ENCODE measurements at regions not wholly inside any gene's neighbourhood (a gene's known extent, or its start where the extent isn't known, plus 50 kb on each side); places are given as distances from the start of the nearest gene placed in this dataset.

DNA sequence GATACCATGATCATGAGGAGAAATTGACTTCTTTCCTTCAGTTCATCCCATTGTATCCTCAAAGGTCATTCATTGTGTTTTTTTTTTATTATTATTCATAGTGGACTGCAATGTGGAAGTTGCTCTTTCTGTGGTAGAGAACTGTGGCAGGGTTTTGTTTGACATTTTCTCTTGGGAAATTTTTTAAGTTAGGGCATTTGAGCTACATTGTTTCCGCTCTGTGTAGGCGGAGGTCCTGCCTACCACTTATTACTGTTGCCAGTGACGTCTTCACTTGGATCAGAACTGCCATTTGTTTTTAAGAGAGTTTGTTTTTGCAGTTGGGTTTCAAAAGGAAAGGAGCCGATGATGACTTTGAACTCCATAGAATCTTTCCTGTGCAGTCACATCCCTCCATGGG, 287.4 kb upstream of the FMN2 start:
- Histone ChIP-seq H3K27me3 (no peaks in the 10 kb centered on the region), H3K27ac (no peak overlapping the region), H3K4me1 (peaks cover 0 to 14% (median 8%) of the 10 kb centered on the region in 3 donors), H3K4me3 (no peak overlapping the region), H3K9me3 (no peaks in the 10 kb centered on the region), H3K36me3 (no peaks in the 10 kb centered on the region)
- no peak for DNase-seq
- 76 to 79% methylated on average over 4 of the region's 4 CpGs for WGBS, 2 donors
- intact Hi-C loops (cut with DNase I) = no loop called here
- no peak for TF ChIP-seq POLR2A (IDR thresholded peaks at IDR 0.05)
- TF ChIP-seq, protein P1, sequence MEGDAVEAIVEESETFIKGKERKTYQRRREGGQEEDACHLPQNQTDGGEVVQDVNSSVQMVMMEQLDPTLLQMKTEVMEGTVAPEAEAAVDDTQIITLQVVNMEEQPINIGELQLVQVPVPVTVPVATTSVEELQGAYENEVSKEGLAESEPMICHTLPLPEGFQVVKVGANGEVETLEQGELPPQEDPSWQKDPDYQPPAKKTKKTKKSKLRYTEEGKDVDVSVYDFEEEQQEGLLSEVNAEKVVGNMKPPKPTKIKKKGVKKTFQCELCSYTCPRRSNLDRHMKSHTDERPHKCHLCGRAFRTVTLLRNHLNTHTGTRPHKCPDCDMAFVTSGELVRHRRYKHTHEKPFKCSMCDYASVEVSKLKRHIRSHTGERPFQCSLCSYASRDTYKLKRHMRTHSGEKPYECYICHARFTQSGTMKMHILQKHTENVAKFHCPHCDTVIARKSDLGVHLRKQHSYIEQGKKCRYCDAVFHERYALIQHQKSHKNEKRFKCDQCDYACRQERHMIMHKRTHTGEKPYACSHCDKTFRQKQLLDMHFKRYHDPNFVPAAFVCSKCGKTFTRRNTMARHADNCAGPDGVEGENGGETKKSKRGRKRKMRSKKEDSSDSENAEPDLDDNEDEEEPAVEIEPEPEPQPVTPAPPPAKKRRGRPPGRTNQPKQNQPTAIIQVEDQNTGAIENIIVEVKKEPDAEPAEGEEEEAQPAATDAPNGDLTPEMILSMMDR (IDR thresholded peaks at IDR 0.05) = no peak

DNA sequence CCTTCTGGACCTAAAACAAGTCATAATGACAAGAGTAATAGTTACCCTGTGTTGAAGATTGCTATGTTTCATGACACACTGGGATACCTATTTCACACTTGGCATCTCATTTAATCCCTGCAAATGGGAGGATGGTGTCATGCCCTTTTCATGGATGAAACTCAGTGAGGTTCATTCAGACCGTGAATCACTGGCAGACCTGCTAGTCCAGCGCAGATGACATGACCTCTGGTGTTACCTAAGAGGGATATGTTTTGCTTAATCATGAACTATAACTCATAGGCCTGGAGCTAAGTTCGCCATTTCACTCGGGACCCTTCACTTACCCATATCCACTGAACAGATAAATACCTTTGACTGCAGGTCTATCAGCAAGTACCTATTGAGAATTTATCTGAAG, 286.6 kb upstream of the FMN2 start:
- 74 to 89% methylated on average over 4 of the region's 4 CpGs for WGBS, 2 donors
- intact Hi-C loops (cut with DNase I) = no loop called here
- H3K36me3 ChIP-seq = no peaks in the 10 kb centered on the region

DNA sequence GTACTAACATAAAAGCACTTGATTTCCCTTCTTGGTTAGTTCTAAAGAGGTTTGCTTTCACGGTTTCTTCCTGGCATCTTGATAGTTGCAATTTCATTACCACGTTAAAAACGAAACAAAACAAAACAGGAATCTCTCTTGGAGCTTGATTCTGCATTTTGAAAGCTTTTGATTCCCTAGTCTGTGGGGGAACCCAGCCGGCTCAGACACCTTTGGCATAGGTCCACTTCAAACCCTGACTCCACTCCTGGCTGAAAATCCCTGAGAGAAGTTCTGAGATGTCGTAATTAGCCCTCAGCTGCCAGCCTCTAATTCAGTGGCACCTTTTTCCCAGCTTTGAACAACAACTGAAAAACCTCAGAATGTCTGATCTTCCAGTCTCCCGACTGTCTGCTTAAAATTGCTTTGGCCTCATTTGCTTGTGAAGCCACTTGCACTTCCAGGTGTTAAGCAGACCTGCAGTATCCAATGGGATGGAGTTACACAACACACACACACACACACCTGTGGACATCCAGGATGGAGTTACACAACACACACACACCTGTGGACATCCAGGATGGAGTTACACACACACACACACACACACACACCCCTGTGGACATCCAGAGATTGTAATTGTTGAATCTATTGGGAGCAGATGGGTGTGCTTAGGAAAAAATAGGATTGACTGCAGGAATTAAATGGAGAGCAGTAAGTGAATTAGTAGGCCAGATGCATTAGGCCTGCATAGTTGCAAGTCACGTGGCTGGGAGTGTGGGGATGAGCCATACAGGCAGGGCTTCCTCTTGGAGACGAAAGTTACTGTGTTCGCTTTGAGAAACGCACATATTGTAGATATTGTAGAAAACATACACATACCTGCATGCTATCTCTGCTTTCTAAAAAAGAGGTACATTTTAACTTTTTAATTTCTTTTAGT, 285.6 kb upstream of the FMN2 start:
- intact Hi-C loops (cut with DNase I) = no loop called here
- 35 to 39% methylated on average over 10 of the region's 10 CpGs for WGBS, 2 donors

More for the DNA sequence above, 286.6 kb upstream of the FMN2 start:
- Histone ChIP-seq H3K4me1 (peaks cover 0 to 14% (median 8%) of the 10 kb centered on the region in 3 donors), H3K4me3 (no peak overlapping the region), H3K27ac (peak overlapping the region in 2 of 4 donors; percentile 25 to 46), H3K27me3 (no peaks in the 10 kb centered on the region), H3K9me3 (no peaks in the 10 kb centered on the region)
- no peak for TF ChIP-seq POLR2A (IDR thresholded peaks at IDR 0.05)
- TF ChIP-seq, protein P1 (IDR thresholded peaks at IDR 0.05) = no peak
- no peak for DNase-seq

DNA sequence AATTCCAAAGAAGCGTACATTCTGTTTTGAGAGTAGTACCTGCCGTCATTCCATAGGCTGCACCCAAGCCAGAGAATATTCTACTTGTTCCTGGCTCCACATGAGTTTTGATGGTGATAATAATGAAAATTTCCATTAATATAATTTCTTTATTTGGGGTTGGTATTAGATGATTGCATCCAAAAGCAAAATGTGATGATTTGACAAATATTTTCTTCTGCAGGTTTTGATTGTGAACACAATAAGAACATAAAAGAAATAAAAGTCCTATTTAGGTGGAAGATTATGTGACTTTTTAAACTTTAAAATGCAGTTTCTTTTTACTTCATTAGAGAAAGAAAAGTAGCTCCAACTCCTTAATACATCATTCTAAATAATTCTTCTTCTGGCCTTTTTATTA, 284.8 kb upstream of the FMN2 start:
- no peak overlapping the region for H3K4me3 ChIP-seq
- no peaks in the 10 kb centered on the region for H3K36me3 ChIP-seq
- WGBS, 2 donors = 86 to 95% methylated on average over 2 of the region's 2 CpGs
- no peaks in the 10 kb centered on the region for H3K9me3 ChIP-seq
- no peak for DNase-seq
- TF ChIP-seq POLR2A (IDR thresholded peaks at IDR 0.05) = no peak
- TF ChIP-seq, protein P1 (IDR thresholded peaks at IDR 0.05) = no peak
- no peak overlapping the region for H3K27ac ChIP-seq
- no peaks in the 10 kb centered on the region for H3K27me3 ChIP-seq
- H3K4me1 ChIP-seq = peaks cover 0 to 14% (median 8%) of the 10 kb centered on the region in 3 donors
- intact Hi-C loops (cut with DNase I) = no loop called here

More for the DNA sequence above, 285.6 kb upstream of the FMN2 start:
- no peak for DNase-seq
- Histone ChIP-seq H3K9me3 (no peaks in the 10 kb centered on the region), H3K27ac (peak overlapping the region in 2 of 4 donors; percentile 46 to 51), H3K36me3 (no peaks in the 10 kb centered on the region), H3K4me1 (peaks cover 0 to 14% (median 8%) of the 10 kb centered on the region in 3 donors), H3K27me3 (no peaks in the 10 kb centered on the region), H3K4me3 (peak overlapping the region in 1 of 4 donors; percentile 41)
- TF ChIP-seq, protein P1 (IDR thresholded peaks at IDR 0.05) = no peak
- TF ChIP-seq POLR2A (IDR thresholded peaks at IDR 0.05) = no peak

DNA sequence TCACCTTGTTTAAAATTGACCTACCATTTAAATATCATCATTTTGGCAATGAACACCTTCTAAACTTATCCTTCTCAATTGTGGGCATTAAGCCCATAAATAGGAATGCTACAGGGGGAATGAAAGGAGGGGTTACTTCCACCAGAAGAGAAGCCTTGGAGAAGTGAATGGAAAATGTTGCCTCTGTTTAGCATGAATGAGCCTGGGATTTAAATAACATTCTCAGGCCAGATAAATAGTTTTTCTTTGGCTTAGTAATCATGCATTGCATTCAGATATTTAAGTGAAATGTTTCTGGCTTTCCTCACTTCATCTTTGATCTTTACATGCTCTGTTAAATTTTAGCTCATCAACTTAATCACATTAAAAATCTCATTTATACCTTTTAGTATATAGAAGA, 284.3 kb upstream of the FMN2 start:
- no peak for DNase-seq

More for the DNA sequence above, 284.3 kb upstream of the FMN2 start:
- H3K27me3 ChIP-seq = no peaks in the 10 kb centered on the region
- TF ChIP-seq, protein P1 (IDR thresholded peaks at IDR 0.05) = no peak
- no peak for TF ChIP-seq POLR2A (IDR thresholded peaks at IDR 0.05)
- peaks cover 0 to 14% (median 8%) of the 10 kb centered on the region in 3 donors for H3K4me1 ChIP-seq
- no peak overlapping the region for H3K4me3 ChIP-seq
- H3K9me3 ChIP-seq = no peaks in the 10 kb centered on the region
- no peaks in the 10 kb centered on the region for H3K36me3 ChIP-seq
- intact Hi-C loops (cut with DNase I) = no loop called here
- H3K27ac ChIP-seq = no peak overlapping the region

Data from esophagus squamous epithelium (tissue), 5 donors.